Activated CD4-positive, alpha-beta memory T cell treated with anti-CD3 and anti-CD28 coated beads for 36 hours (primary cell): ENCODE measurements at regions not wholly inside any gene's neighbourhood (a gene's known extent, or its start where the extent isn't known, plus 50 kb on each side); places are given as distances from the start of the nearest gene placed in this dataset.
"Not testable (repeated sequence)": the region's sequence is repeated elsewhere in the genome, so short reads cannot be mapped to it uniquely, and the experiment has no call there.

Experiments
- CTCF ChIA-PET: fragments of 350-600 bp; sonication (Branson Sonifier 250); formaldehyde crosslinking; loops from one replicate; lab custom pipeline; 2021; ENCODE audit warnings: antibody characterized with exemption, inconsistent platforms; lab: Charles Lee
- POLR2A ChIA-PET: fragments of 350-600 bp; sonication (Branson Sonifier 250); formaldehyde crosslinking; loops from one replicate; lab custom pipeline; 2021; ENCODE audit warnings: antibody characterized with exemption; lab: Charles Lee
- DNase-seq: peaks from one replicate; pipeline ENCODE4 v3.0.0-alpha.2; 2020
- H3K27ac Mint-ChIP-seq: one replicate; pipeline ENCODE4 v1.8.0; 2021; ENCODE audit warnings: mixed read lengths
- H3K27me3 Mint-ChIP-seq: one replicate; pipeline ENCODE4 v1.8.0; 2021; ENCODE audit warnings: mixed read lengths
- H3K36me3 Mint-ChIP-seq: one replicate; pipeline ENCODE4 v1.8.0; 2021; ENCODE audit warnings: mixed read lengths
- H3K4me1 Mint-ChIP-seq: one replicate; pipeline ENCODE4 v1.8.0; 2021; ENCODE audit warnings: low read depth, mixed read lengths
- H3K4me3 Mint-ChIP-seq: one replicate; pipeline ENCODE4 v1.8.0; 2021; ENCODE audit warnings: mild to moderate bottlenecking, mixed read lengths
- H3K9me3 Mint-ChIP-seq: one replicate; pipeline ENCODE4 v1.8.0; 2021; ENCODE audit warnings: mixed read lengths
- intact Hi-C: fragments of 100-400 bp; cut with micrococcal nuclease; formaldehyde crosslinking; loops from one replicate; pipeline ENCODE4 v1.15.1; 2023

- peak; percentile 80 for DNase-seq
- CTCF ChIA-PET = interaction anchor here (1.0 kb wide), 1 partner anchor 38 kb away, joined by 3 read pairs; no protein-coding TSS in a partner anchor
- H3K4me1 Mint-ChIP-seq = peaks cover 9% of the 10 kb centered on the region
These were observed 1141.2 kb upstream of the TMEM132C start for GRCh38 chr12:127125607-127126259.

DNA sequence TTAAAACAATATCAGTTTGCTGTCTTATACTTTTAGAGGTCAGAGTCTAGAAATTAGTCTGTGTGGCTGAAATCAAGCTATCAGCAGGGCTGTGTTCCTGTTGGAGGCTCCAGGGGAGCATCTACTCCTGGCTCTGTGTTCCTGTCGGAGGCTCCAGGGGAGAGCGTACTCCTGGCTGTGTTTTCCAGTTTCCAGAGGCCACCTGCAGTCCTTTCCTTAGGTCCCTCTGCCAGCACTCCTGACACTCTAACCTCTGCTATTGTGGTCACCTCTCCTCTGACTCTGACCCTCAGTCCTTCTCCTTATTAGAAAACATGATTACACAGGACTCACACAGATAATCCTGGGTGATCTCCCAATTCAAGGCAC, 1140.7 kb upstream of the TMEM132C start:
- H3K4me3 Mint-ChIP-seq = no peak overlapping the region
- H3K27me3 Mint-ChIP-seq = peaks cover 16% of the 10 kb centered on the region
- H3K9me3 Mint-ChIP-seq = no peaks in the 10 kb centered on the region
- no peaks in the 10 kb centered on the region for H3K36me3 Mint-ChIP-seq
- CTCF ChIA-PET = no interaction called here
- H3K27ac Mint-ChIP-seq = peak overlapping the region; percentile 61
- DNase-seq = no peak
- peaks cover 9% of the 10 kb centered on the region for H3K4me1 Mint-ChIP-seq
- intact Hi-C loops = loop anchor here (2.0 to 10.0 kb wide), 2 partner anchors 19 to 109 kb away; no protein-coding TSS in a partner anchor
- POLR2A ChIA-PET = no interaction called here

More at GRCh38 chr12:127125607-127126259, 1141.2 kb upstream of the TMEM132C start:
- H3K4me3 Mint-ChIP-seq = no peak overlapping the region
- H3K27me3 Mint-ChIP-seq = peaks cover 16% of the 10 kb centered on the region
- intact Hi-C loops = loop anchor here (1.0 to 10.0 kb wide), 5 partner anchors 19 to 357 kb away; no protein-coding TSS in a partner anchor
- peak overlapping the region; percentile 61 for H3K27ac Mint-ChIP-seq
- POLR2A ChIA-PET = no interaction called here
- no peaks in the 10 kb centered on the region for H3K9me3 Mint-ChIP-seq
- H3K36me3 Mint-ChIP-seq = no peaks in the 10 kb centered on the region

- ChIA-PET POLR2A (no interaction called here), CTCF (no interaction called here)
- intact Hi-C loops = loop anchor here (2.0 to 10.0 kb wide), 2 partner anchors 17 to 107 kb away; no protein-coding TSS in a partner anchor
- no peaks in the 10 kb centered on the region for H3K9me3 Mint-ChIP-seq
- H3K36me3 Mint-ChIP-seq = no peaks in the 10 kb centered on the region
- no peak overlapping the region for H3K27ac Mint-ChIP-seq
- no peak overlapping the region for H3K4me3 Mint-ChIP-seq
- H3K4me1 Mint-ChIP-seq = peaks cover 10% of the 10 kb centered on the region
- no peak for DNase-seq
- peaks cover 19% of the 10 kb centered on the region for H3K27me3 Mint-ChIP-seq
These were observed 1139.1 kb upstream of the TMEM132C start for GRCh38 chr12:127127897-127128296.

DNA sequence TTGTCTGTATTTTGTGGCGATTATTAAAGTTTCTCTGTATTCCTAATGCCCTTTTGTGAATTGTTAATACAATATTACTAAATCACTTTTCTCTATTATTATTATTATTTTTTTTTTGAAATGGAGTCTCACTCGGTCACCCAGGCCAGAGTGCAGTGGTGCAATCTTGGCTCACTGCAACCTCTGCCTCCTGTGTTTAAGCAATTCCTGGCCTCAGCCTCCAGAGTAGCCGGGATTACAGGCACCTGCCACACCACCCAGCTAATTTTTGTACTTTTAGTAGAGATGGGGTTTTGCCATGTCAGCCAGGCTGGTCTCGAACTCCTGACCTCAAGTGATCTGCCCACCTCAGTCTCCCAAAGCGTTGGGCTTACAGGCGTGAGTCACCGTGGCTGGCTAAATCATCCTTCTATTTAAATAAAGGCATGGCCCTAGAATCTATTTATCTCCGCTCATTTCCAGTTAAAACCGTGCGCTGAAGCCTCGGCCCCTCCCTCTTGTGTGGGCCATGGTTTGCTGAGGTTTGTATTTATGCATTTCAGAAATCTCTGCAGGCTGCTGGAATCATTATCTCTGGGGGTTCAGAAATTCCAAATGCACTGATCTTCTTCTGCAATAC, 1136.4 kb upstream of the TMEM132C start:
- Mint-ChIP-seq H3K4me3 (no peak overlapping the region), H3K36me3 (no peaks in the 10 kb centered on the region), H3K27ac (no peak overlapping the region), H3K27me3 (peaks cover 18% of the 10 kb centered on the region), H3K9me3 (peaks cover 4% of the 10 kb centered on the region), H3K4me1 (peaks cover 7% of the 10 kb centered on the region)
- intact Hi-C loops = no loop called here
- POLR2A ChIA-PET = no interaction called here
- no peak for DNase-seq
- CTCF ChIA-PET = interaction anchor here (0.6 kb wide), 1 partner anchor 255 kb away, joined by 4 read pairs; no protein-coding TSS in a partner anchor

DNA sequence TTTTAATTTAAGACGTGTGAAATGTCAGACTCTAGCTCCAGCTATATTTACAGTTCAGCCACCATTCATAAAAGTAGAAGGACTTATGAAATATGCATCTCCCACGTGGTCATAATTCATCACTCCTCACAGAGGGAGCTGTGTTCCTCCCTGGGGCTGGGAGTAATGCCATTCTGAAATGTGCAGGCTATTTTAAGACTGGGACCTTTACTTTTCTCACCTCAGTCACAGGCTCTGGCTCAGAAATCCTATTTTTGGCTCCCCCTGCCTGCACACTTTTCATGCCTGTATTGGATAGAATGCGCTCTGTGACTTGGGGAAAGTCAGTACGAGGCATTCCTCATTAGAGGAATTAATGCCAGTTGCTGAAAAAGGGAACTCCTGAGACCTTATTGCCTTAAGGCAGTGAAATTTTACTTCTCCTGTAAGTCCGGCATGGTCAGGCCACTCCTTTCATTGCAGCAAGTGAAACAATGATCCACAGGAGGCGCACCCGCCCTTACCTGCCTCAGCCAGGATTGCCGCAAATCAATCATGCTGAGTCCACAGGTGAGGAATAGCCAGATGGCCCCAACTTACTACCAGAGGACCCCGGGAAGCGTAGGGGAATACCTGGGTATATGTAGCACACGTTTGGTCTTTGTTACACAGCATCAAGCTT, 1133.2 kb upstream of the TMEM132C start:
- H3K27me3 Mint-ChIP-seq = peaks cover 19% of the 10 kb centered on the region
- ChIA-PET CTCF (no interaction called here), POLR2A (no interaction called here)
- H3K4me3 Mint-ChIP-seq = no peak overlapping the region
- no peaks in the 10 kb centered on the region for H3K36me3 Mint-ChIP-seq
- no peak for DNase-seq
- no peak overlapping the region for H3K27ac Mint-ChIP-seq
- intact Hi-C loops = no loop called here
- peaks cover 2% of the 10 kb centered on the region for H3K4me1 Mint-ChIP-seq
- H3K9me3 Mint-ChIP-seq = peaks cover 8% of the 10 kb centered on the region

- DNase-seq, H3K27ac Mint-ChIP-seq, H3K4me1 Mint-ChIP-seq, H3K4me3 Mint-ChIP-seq, intact Hi-C loops, H3K36me3 Mint-ChIP-seq, POLR2A ChIA-PET: not testable (repeated sequence)
- CTCF ChIA-PET = interaction anchor here (2.1 kb wide), 1 partner anchor 32 kb away, joined by 7 read pairs; no protein-coding TSS in a partner anchor
- Mint-ChIP-seq H3K27me3 (peaks cover 24% of the 10 kb centered on the region), H3K9me3 (peaks cover 26% of the 10 kb centered on the region)
These were observed 1126.0 kb upstream of the TMEM132C start for GRCh38 chr12:127140864-127141484.

DNA sequence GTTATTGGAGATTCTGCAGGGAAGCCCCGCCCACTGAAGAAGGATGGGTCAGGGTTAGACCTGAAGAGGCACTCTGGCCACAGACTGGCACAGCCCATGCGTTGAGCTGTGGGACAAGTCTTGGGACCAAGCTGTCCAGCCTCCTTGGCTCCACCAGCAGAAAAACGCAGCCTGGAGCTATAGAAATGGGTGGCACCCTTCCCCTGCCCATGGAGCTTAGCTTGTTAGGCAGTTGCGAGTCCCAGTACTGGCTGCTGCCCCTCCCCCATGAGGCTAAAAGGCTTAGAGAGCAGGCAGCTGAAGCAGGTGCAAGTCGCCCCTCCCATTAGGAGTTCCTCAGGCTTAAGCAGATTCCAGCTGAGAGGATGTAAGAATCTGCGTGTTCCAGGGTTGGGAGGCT, 1124.0 kb upstream of the TMEM132C start:
- no peak for DNase-seq
- Mint-ChIP-seq H3K4me3 (no peak overlapping the region), H3K27me3 (peaks cover 23% of the 10 kb centered on the region), H3K4me1 (peaks cover 6% of the 10 kb centered on the region), H3K36me3 (peaks cover 1% of the 10 kb centered on the region), H3K9me3 (peaks cover 22% of the 10 kb centered on the region), H3K27ac (no peak overlapping the region)
- ChIA-PET POLR2A (no interaction called here), CTCF (no interaction called here)
- intact Hi-C loops = no loop called here

DNA sequence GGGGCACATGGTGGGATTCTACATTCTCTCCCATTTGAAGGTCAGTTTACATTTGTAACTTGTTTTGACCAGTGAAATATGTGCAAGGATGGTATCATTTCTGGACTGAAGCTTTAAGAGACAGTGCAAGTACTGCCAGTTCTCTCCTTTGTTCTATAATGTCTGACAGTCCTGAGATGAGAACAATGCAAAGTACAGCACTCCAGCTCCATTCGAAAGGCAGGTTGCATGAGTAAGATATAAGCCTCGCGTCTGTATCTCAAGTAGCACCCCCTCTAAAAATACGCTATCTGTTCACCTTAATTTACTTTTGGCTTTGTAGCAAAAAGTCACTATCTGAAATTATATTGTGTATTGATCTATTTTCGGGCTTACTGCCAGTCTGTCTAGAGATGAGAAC, 1122.2 kb upstream of the TMEM132C start:
- Mint-ChIP-seq H3K9me3 (peaks cover 14% of the 10 kb centered on the region), H3K4me3 (no peak overlapping the region), H3K27me3 (peaks cover 13% of the 10 kb centered on the region), H3K36me3 (peaks cover 1% of the 10 kb centered on the region), H3K27ac (no peak overlapping the region), H3K4me1 (peaks cover 6% of the 10 kb centered on the region)
- DNase-seq = no peak
- ChIA-PET POLR2A (no interaction called here), CTCF (no interaction called here)
- intact Hi-C loops = loop anchor here (2.0 kb wide), 1 partner anchor 18 kb away; no protein-coding TSS in a partner anchor

DNA sequence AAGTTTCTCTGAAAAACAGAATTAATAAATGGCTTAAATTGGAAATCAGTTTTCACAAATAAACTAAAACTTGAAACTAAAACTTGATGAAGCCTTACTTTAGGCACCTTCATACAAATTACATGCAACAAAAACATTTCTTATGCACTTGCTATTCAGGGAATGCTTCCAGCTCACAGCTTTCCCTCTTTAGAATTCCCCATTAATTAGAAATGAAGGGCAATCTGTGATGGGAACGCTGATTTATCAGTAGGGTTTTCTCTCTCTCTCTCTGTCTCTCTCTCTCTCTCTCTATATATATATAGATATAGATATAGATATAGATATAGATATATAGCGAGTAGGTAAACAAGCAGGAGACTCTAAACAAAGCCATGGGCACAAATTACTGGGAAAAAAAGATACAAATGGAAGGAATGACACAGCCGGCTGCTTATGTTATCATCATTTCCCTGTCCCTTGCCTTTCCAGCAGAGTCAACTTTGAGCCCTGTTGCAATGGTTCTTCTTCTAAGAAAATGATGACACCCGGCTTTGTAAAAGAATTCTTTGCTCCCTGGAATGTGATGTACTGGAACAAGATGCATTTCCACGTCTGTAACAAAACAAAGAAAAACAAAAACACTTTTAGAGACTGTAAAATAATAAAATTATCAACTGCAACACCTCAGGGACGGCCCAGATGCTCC, 1121.6 kb upstream of the TMEM132C start:
- Mint-ChIP-seq H3K27ac (no peak overlapping the region), H3K36me3 (peaks cover 1% of the 10 kb centered on the region), H3K4me3 (peak overlapping the region; percentile 76), H3K9me3 (peaks cover 14% of the 10 kb centered on the region), H3K27me3 (peaks cover 13% of the 10 kb centered on the region), H3K4me1 (peaks cover 6% of the 10 kb centered on the region)
- POLR2A ChIA-PET = no interaction called here
- no peak for DNase-seq
- intact Hi-C loops = loop anchor here (2.0 kb wide), 1 partner anchor 19 kb away; no protein-coding TSS in a partner anchor
- CTCF ChIA-PET = no interaction called here

DNA sequence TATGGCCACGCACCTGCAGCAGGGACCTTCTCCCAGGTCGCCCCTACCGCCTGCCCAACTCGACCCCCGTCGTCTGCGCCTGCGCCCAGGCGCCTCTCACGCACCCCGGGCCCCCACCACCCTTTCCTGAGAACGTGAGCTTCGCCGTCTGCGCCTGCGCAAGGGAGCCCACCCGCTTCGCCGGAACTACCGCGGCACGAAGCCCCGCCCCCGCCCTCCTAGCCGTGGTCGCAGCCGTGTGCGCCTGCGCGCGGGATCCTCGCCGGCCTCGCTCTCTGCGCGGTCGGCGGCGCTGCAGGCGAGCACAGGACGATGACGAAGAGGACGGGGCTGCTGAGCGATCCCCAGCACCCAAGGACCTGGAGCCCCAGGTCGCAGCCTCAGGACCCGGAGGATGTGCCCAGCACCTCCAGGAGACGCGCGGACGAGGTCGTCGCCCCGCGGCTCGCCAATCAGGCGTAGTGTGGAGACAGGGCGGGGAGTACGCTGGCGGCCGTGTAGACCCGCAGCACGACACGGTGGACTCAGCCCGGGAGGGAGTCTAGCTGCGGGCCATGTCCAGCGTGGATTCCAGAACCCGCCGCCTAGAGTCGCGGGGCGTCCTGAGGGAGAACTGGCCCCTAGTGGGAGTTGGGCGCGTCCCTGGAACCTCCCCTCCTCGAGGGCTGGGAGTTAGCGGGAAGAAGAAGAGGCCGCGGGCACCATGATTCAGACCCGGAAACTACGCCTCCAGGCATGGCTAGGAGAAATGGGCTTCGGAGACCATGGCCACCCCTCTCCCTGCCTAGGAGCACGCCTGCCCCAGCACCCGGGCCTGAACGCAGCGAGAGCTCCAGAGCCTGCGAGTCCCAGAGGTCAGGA, 1120.8 kb upstream of the TMEM132C start:
- ChIA-PET CTCF (no interaction called here), POLR2A (no interaction called here)
- peaks cover 11% of the 10 kb centered on the region for H3K27me3 Mint-ChIP-seq
- H3K4me3 Mint-ChIP-seq = peak overlapping the region; percentile 76
- peaks cover 1% of the 10 kb centered on the region for H3K36me3 Mint-ChIP-seq
- H3K9me3 Mint-ChIP-seq = peaks cover 11% of the 10 kb centered on the region
- peaks cover 6% of the 10 kb centered on the region for H3K4me1 Mint-ChIP-seq
- H3K27ac Mint-ChIP-seq = peak overlapping the region; percentile 73
- DNase-seq = peak; percentile 76
- intact Hi-C loops = loop anchor here (2.0 kb wide), 1 partner anchor 19 kb away; no protein-coding TSS in a partner anchor
